Endothelial cell of umbilical vein (primary cell): ENCODE measurements at regions not wholly inside any gene's neighbourhood (a gene's known extent, or its start where the extent isn't known, plus 50 kb on each side); places are given as distances from the start of the nearest gene placed in this dataset.

Source experiments
- CTCF ChIP-seq, 2 donors: IDR thresholded peaks; 1 replicate in 1 of 2; 2 replicates in 1 of 2; pipeline ENCODE4 v1.5.1; 2011; ENCODE audit warnings: low read length in 2 of 2, mild to moderate bottlenecking in 2 of 2, moderate library complexity in 2 of 2, control low read depth in 1 of 2, inconsistent platforms in 1 of 2, low read depth in 1 of 2; ENCODE audit not compliant: insufficient read depth in 1 of 2; ENCODE audit errors: extremely low read depth in 1 of 2
- EZH2 ChIP-seq: IDR thresholded peaks from 2 replicates; pipeline ENCODE4 v1.6.1; 2012; ENCODE audit warnings: borderline replicate concordance, low read depth, mild to moderate bottlenecking, moderate library complexity, low read length, inconsistent platforms; ENCODE audit not compliant: severe bottlenecking
- FOS ChIP-seq: IDR thresholded peaks from 2 replicates; pipeline ENCODE4 v1.6.1; 2011; ENCODE audit warnings: mild to moderate bottlenecking, low read length, moderate library complexity, borderline replicate concordance; ENCODE audit not compliant: insufficient read depth
- JUN ChIP-seq: IDR thresholded peaks from 2 replicates; pipeline ENCODE4 v1.6.1; 2011; ENCODE audit warnings: borderline replicate concordance, low read depth; ENCODE audit not compliant: insufficient read length, insufficient read depth
- MYC ChIP-seq: IDR thresholded peaks from one replicate; pipeline ENCODE4 v1.6.1; 2011; ENCODE audit warnings: mild to moderate bottlenecking, low read depth, low read length
- POLR2A ChIP-seq: IDR thresholded peaks from 2 replicates; pipeline ENCODE4 v1.6.1; 2012; ENCODE audit warnings: low read depth, mild to moderate bottlenecking, control low read depth, low read length
- POLR2AphosphoS5 ChIP-seq: IDR thresholded peaks from 2 replicates; pipeline ENCODE4 v1.6.1; 2012; ENCODE audit warnings: low read depth, mild to moderate bottlenecking, control low read depth, low read length, moderate library complexity; ENCODE audit not compliant: insufficient read depth
- TF ChIP-seq, protein P1 (sequence below): IDR thresholded peaks from 2 replicates; pipeline ENCODE4 v1.6.1; 2011; ENCODE audit not compliant: insufficient read depth, insufficient read length

DNA sequence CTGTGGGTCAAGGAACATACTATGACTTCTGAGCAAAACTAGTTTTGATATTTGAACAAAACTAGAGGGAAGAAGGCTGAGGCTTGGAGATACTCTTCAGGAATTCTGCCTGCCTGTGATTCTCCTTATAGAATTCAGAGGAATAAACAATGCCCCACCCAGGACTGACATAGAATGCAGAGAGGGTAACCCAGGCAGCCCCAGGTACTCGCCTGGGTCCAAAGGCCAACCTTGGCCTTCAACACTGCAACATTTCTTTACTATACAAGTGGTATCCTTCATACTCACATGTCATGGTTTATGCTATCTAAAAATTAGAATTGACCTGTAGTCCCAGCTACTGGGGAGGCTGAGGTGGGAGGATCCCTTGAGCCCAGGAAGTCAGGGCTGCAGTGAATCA is 217.0 kb upstream of the FOXN3 start:
- TF ChIP-seq, protein P1, sequence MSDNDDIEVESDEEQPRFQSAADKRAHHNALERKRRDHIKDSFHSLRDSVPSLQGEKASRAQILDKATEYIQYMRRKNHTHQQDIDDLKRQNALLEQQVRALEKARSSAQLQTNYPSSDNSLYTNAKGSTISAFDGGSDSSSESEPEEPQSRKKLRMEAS: no peak
- TF ChIP-seq EZH2 (no peak), CTCF (IDR thresholded peaks at IDR 0.05; ENCODE audit: extremely low read depth in 1 of 2, insufficient read depth in 1 of 2, low read depth in 1 of 2, low read length in 2 of 2) (no peak), POLR2AphosphoS5 (no peak), JUN (no peak), POLR2A (no peak), MYC (no peak), FOS (no peak)
